GM23338 (cell line): ENCODE measurements at regions not wholly inside any gene's neighbourhood (a gene's known extent, or its start where the extent isn't known, plus 50 kb on each side); places are given as distances from the start of the nearest gene placed in this dataset.

Experiments
- ATAC-seq: fragments of 200-7000 bp; cut with Tn5 transposase; 3 replicates; pipeline ENCODE4 v1.9.1; 2020
- DNase-seq: peaks from one replicate; pipeline ENCODE4 v3.0.0-alpha.2; 2015; ENCODE audit warnings: low spot score
- H2AFZ ChIP-seq: fragments of 200-600 bp; sonication (generic); 2 replicates; pipeline ENCODE4 v1.8.0; 2016; ENCODE audit warnings: antibody characterized with exemption, mild to moderate bottlenecking, moderate library complexity
- H3F3A ChIP-seq: fragments of 200-600 bp; sonication (generic); replicated peaks from 2 replicates; pipeline ENCODE4 v1.8.0; 2017; ENCODE audit warnings: antibody characterized with exemption, mixed run types, low read depth
- H3K27ac ChIP-seq: fragments of 200-600 bp; sonication (generic); 2 replicates; pipeline ENCODE4 v1.6.1; 2016; ENCODE audit warnings: low read depth
- H3K27me3 ChIP-seq: fragments of 200-600 bp; sonication (generic); 2 replicates; pipeline ENCODE4 v1.8.0; 2016; ENCODE audit warnings: mild to moderate bottlenecking, mixed run types, moderate library complexity; ENCODE audit not compliant: insufficient read depth
- H3K36me3 ChIP-seq: fragments of 200-600 bp; sonication (generic); 2 replicates; pipeline ENCODE4 v1.8.0; 2016; ENCODE audit warnings: mild to moderate bottlenecking; ENCODE audit not compliant: insufficient read depth
- H3K4me1 ChIP-seq: fragments of 200-600 bp; sonication (generic); 2 replicates; pipeline ENCODE4 v1.8.0; 2016; ENCODE audit warnings: mild to moderate bottlenecking, moderate library complexity; ENCODE audit not compliant: insufficient read depth
- H3K4me2 ChIP-seq: fragments of 200-600 bp; sonication (generic); 2 replicates; pipeline ENCODE4 v1.7.1; 2017; ENCODE audit warnings: mixed run types
- H3K4me3 ChIP-seq: fragments of 200-600 bp; sonication (generic); 2 replicates; pipeline ENCODE4 v1.6.1; 2016; ENCODE audit warnings: mixed run types
- H3K79me2 ChIP-seq: fragments of 200-600 bp; sonication (generic); replicated peaks from 2 replicates; pipeline ENCODE4 v1.8.0; 2017; ENCODE audit warnings: mild to moderate bottlenecking; ENCODE audit not compliant: insufficient read depth
- H3K9me2 ChIP-seq: fragments of 200-600 bp; sonication (generic); 2 replicates; pipeline ENCODE4 v1.8.0; 2017; ENCODE audit not compliant: insufficient read depth
- H4K20me1 ChIP-seq: fragments of 200-600 bp; sonication (generic); replicated peaks from 2 replicates; pipeline ENCODE4 v1.8.0; 2017; ENCODE audit warnings: mild to moderate bottlenecking; ENCODE audit not compliant: insufficient read depth
- H3K27ac Mint-ChIP-seq: 2 replicates; pipeline ENCODE4 v1.8.0; 2020; ENCODE audit warnings: inconsistent platforms, mild to moderate bottlenecking, moderate library complexity, mixed read lengths
- H3K27me3 Mint-ChIP-seq: 3 replicates; pipeline ENCODE4 v1.8.0; 2022; ENCODE audit warnings: low read depth, mild to moderate bottlenecking, moderate library complexity, mixed read lengths, inconsistent platforms; ENCODE audit not compliant: insufficient read depth, poor library complexity
- H3K36me3 Mint-ChIP-seq: 3 replicates; pipeline ENCODE4 v1.8.0; 2021; ENCODE audit warnings: low read depth, mild to moderate bottlenecking, inconsistent platforms, moderate library complexity, mixed read lengths
- H3K4me1 Mint-ChIP-seq: 3 replicates; pipeline ENCODE4 v1.8.0; 2020; ENCODE audit warnings: mild to moderate bottlenecking, inconsistent platforms, mixed read lengths
- H3K4me3 Mint-ChIP-seq: 3 replicates; pipeline ENCODE4 v1.8.0; 2021; ENCODE audit warnings: moderate library complexity, mild to moderate bottlenecking, inconsistent platforms, mixed read lengths
- H3K9me3 Mint-ChIP-seq: 3 replicates; pipeline ENCODE4 v1.8.0; 2020; ENCODE audit warnings: moderate library complexity, mild to moderate bottlenecking, inconsistent platforms, mixed read lengths
- CTCF ChIP-seq, 2 experiments: fragments of 200-600 bp in 1 of 2; sonication (generic) in 1 of 2; conservative IDR thresholded peaks; 2 replicates each; pipeline versions ENCODE4 v1.5.1 to v1.6.1; 2016 to 2017; ENCODE audit warnings: antibody characterized with exemption in 2 of 2, low read depth in 2 of 2, mild to moderate bottlenecking in 2 of 2, moderate library complexity in 1 of 2
- EZH2 ChIP-seq: fragments of 200-600 bp; sonication (generic); IDR thresholded peaks from one replicate; pipeline ENCODE4 v1.8.0; 2017; ENCODE audit warnings: antibody characterized with exemption, mild to moderate bottlenecking, low read depth; ENCODE audit not compliant: unreplicated experiment
- EZH2phosphoT487 ChIP-seq: fragments of 200-600 bp; sonication (generic); IDR thresholded peaks from one replicate; pipeline ENCODE4 v1.8.1; 2018; ENCODE audit warnings: antibody characterized with exemption; ENCODE audit not compliant: unreplicated experiment
- JUNB ChIP-seq: IDR thresholded peaks from one replicate; pipeline ENCODE4 v1.6.1; 2016; ENCODE audit warnings: antibody characterized with exemption; ENCODE audit not compliant: unreplicated experiment
- POLR2AphosphoS5 ChIP-seq: IDR thresholded peaks from 2 replicates; pipeline ENCODE4 v1.6.1; 2016; ENCODE audit warnings: antibody characterized with exemption, low read depth
- REST ChIP-seq: IDR thresholded peaks from one replicate; pipeline ENCODE4 v1.6.1; 2018; ENCODE audit warnings: antibody characterized with exemption; ENCODE audit not compliant: unreplicated experiment
- STAT1 ChIP-seq: IDR thresholded peaks from one replicate; pipeline ENCODE4 v1.6.1; 2016; ENCODE audit warnings: antibody characterized with exemption; ENCODE audit not compliant: unreplicated experiment
- ZNF114 ChIP-seq: fragments of 250-450 bp; sonication (Bioruptor Pico); IDR thresholded peaks from 2 replicates; pipeline ENCODE4 v1.5.0; 2020; ENCODE audit warnings: mild to moderate bottlenecking, moderate library complexity
- ZNF331 ChIP-seq: fragments of 250-450 bp; sonication (Bioruptor Pico); IDR thresholded peaks from 2 replicates; pipeline ENCODE4 v1.5.0; 2020; ENCODE audit warnings: low read depth, mild to moderate bottlenecking, moderate library complexity
- ZNF462 ChIP-seq: fragments of 250-450 bp; sonication (Bioruptor Pico); IDR thresholded peaks from 2 replicates; pipeline ENCODE4 v1.5.0; 2020; ENCODE audit warnings: mild to moderate bottlenecking, moderate library complexity

GRCh38 chr5:61678966-61679365 lies 346.9 kb downstream of the ZSWIM6 start:
- Histone ChIP-seq H3K27me3 (no peaks in the 10 kb centered on the region), H3F3A (no peaks in the 10 kb centered on the region), H3K36me3 (no peaks in the 10 kb centered on the region), H3K79me2 (no peaks in the 10 kb centered on the region), H3K4me2 (peak overlapping the region; percentile 5; the same call in 1 of the 2 replicates), H3K9me2 (peaks cover 2% of the 10 kb centered on the region; the same call in 1 of the 2 replicates), H3K27ac (no peak overlapping the region), H3K4me3 (no peak overlapping the region), H4K20me1 (no peaks in the 10 kb centered on the region), H3K4me1 (peaks cover 8% of the 10 kb centered on the region), H2AFZ (no peak overlapping the region; the same call in 1 of the 2 replicates)
- H3K9me3 Mint-ChIP-seq = no peaks in the 10 kb centered on the region; the same call in 2 of the 3 replicates
- TF ChIP-seq POLR2AphosphoS5 (no peak), ZNF114 (CRISPR knock-in tag) (no peak), JUNB (no peak), STAT1 (no peak), CTCF (conservative IDR thresholded peaks at IDR 0.05; ENCODE audit: low read depth in 2 of 2) (peak; percentile 39 to 53; a peak in 3 of 4 replicates)
- no peak overlapping the region for H3K27ac Mint-ChIP-seq
- H3K4me1 Mint-ChIP-seq = peaks cover 11% of the 10 kb centered on the region
- ATAC-seq (peak; percentile 96), DNase-seq (peak; percentile 64)
- peaks cover 2% of the 10 kb centered on the region for H3K27me3 Mint-ChIP-seq
- no peak overlapping the region for H3K4me3 Mint-ChIP-seq
- H3K36me3 Mint-ChIP-seq = no peaks in the 10 kb centered on the region

DNA sequence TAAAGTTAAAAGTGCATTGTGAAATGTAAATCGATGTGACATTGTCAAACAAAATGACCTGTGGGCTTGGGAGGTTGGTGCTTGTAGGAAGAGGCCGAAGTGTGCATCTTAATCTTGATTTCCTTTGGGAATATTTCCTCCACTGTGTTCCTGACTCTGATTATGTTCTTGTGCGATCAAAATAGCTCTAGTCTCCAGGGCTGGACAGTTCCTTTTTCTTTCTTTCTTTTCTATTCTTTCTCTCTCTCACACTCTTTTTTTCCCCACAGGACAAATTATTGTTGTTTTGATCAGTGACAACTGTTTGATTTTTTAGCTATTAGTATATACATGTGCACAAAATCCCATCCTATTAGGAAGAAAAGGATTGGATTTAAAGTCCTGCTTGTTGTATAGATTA lies 347.5 kb downstream of the ZSWIM6 start:
- Histone ChIP-seq H3F3A (no peaks in the 10 kb centered on the region), H3K27ac (no peak overlapping the region), H2AFZ (no peak overlapping the region), H3K36me3 (no peaks in the 10 kb centered on the region), H3K79me2 (no peaks in the 10 kb centered on the region), H3K4me2 (peak overlapping the region; percentile 5; the same call in 1 of the 2 replicates), H3K27me3 (no peaks in the 10 kb centered on the region), H3K4me3 (no peak overlapping the region), H3K4me1 (peaks cover 8% of the 10 kb centered on the region), H4K20me1 (no peaks in the 10 kb centered on the region), H3K9me2 (peaks cover 7% of the 10 kb centered on the region; the same call in 1 of the 2 replicates)
- ATAC-seq (no peak), DNase-seq (peak; percentile 9)
- Mint-ChIP-seq H3K27ac (no peak overlapping the region), H3K4me1 (peaks cover 11% of the 10 kb centered on the region), H3K9me3 (no peaks in the 10 kb centered on the region; the same call in 2 of the 3 replicates), H3K27me3 (peaks cover 2% of the 10 kb centered on the region), H3K4me3 (no peak overlapping the region), H3K36me3 (no peaks in the 10 kb centered on the region)
- TF ChIP-seq REST (no peak), EZH2phosphoT487 (no peak), ZNF462 (CRISPR knock-in tag) (no peak), POLR2AphosphoS5 (no peak), ZNF331 (no peak), ZNF114 (CRISPR knock-in tag) (no peak), EZH2 (no peak)
